ENCODE measurements at regions not wholly inside any gene's neighbourhood (a gene's known extent, or its start where the extent isn't known, plus 50 kb on each side); places are given as distances from the start of the nearest gene placed in this dataset.

DNA sequence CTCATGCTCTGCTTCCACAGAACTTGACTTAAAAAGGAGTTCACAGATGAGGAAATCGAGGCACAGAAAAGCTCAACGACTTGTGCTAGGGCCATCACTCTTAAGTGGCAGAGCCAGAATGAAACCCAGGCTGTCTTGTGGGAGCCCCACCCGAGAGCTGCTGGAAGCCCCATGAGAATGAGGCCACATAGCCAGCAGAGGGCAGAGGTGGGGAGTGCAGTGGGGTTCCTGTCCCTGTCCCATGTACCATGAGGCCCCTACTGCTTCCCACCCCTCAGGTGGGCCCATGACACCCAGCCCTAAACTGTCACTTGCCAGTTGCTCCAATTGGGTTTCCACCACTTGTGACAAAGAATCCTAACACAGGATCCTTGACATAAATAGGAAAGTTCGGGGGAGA is 175.9 kb downstream of the IRS2 start:
- Histone ChIP-seq H3K27me3 (ENCODE audit: control insufficient read depth, insufficient read depth, low read length) (no peaks in the 10 kb centered on the region), H3K36me3 (ENCODE audit: control insufficient read depth, insufficient read depth, low read length) (no peaks in the 10 kb centered on the region), H3K4me1 (ENCODE audit: control insufficient read depth, insufficient read depth, low read length) (no peaks in the 10 kb centered on the region), H3K9ac (ENCODE audit: low read depth, low read length) (no peak overlapping the region), H3K9me3 (ENCODE audit: control insufficient read depth, insufficient read depth, low read length) (no peaks in the 10 kb centered on the region), H3K4me3 (ENCODE audit: low read depth, low read length) (no peak overlapping the region)

DNA sequence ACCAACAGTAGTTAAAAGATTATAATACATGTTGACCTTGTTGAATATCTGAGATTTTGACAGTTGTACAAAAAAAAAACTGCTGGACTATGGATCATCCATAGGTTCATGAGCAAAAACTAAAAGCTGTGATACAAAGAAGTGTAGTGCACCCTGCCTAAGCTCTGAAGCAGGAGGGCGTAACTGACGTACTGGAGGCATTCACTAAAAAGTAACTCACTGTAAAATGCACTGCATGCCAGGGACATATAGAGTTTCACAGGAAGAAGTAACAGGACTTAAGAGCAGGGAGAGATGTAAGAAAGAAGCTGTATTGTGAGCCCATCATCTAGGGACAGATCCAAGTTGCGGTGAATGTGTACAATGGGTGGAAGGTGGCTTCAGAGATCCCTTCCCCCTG is 177.9 kb downstream of the IRS2 start:
- Histone ChIP-seq H3K9ac (ENCODE audit: low read depth, low read length) (no peak overlapping the region), H3K9me3 (ENCODE audit: control insufficient read depth, insufficient read depth, low read length) (no peaks in the 10 kb centered on the region), H3K4me3 (ENCODE audit: low read depth, low read length) (no peak overlapping the region)

DNA sequence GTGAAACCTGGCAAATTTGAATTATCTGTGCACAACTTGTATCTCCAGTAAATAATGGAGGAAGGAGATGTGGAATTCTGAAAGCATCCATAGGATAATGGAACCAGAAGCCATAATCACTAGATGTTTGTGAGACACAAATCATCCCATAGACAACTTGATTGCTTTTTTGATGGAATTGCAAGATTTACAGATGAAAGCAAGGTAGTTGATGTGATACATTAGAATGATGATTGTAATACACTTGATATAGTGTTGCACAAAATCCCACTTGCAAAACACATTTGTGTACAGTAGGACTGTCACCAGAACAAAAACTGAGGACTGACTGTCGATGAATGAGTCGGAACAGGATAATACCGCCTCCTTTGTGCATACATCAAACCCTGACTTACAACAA is 178.3 kb downstream of the IRS2 start:
- H3K27me3 ChIP-seq (ENCODE audit: control insufficient read depth, insufficient read depth, low read length), result no peaks in the 10 kb centered on the region

More for the DNA sequence above, 177.9 kb downstream of the IRS2 start:
- Histone ChIP-seq H3K4me1 (ENCODE audit: control insufficient read depth, insufficient read depth, low read length) (no peaks in the 10 kb centered on the region), H3K36me3 (ENCODE audit: control insufficient read depth, insufficient read depth, low read length) (no peaks in the 10 kb centered on the region), H3K27me3 (ENCODE audit: control insufficient read depth, insufficient read depth, low read length) (no peaks in the 10 kb centered on the region)

DNA sequence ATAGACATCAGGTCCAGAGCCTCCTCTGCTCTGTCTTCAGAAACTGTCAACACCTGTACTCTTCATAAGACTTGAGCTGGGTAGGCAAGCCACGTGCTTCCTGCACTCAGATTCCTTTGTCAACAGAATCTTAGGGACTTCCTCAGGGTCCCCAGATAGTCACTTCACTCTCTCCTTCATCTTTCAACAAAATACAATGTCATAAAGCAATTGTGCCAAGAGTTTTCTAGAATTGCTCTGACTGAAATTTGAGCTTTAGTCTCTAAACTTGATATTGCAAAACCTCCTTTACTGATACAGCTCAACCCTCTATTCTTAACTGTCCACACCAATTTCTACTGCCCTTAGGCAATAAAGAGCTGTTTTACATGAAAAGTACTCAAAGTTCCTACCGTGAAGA is 179.9 kb downstream of the IRS2 start:
- no peaks in the 10 kb centered on the region for H3K9me3 ChIP-seq (ENCODE audit: control insufficient read depth, insufficient read depth, low read length)
- H3K4me3 ChIP-seq (ENCODE audit: low read depth, low read length), result no peak overlapping the region
- no peak overlapping the region for H3K9ac ChIP-seq (ENCODE audit: low read depth, low read length)
- H3K36me3 ChIP-seq (ENCODE audit: control insufficient read depth, insufficient read depth, low read length), result no peaks in the 10 kb centered on the region
- H3K4me1 ChIP-seq (ENCODE audit: control insufficient read depth, insufficient read depth, low read length), result no peaks in the 10 kb centered on the region
- H3K27me3 ChIP-seq (ENCODE audit: control insufficient read depth, insufficient read depth, low read length), result no peaks in the 10 kb centered on the region

More for the DNA sequence above, 178.3 kb downstream of the IRS2 start:
- H3K4me3 ChIP-seq (ENCODE audit: low read depth, low read length), result no peak overlapping the region
- H3K36me3 ChIP-seq (ENCODE audit: control insufficient read depth, insufficient read depth, low read length), result no peaks in the 10 kb centered on the region
- no peak overlapping the region for H3K9ac ChIP-seq (ENCODE audit: low read depth, low read length)
- no peaks in the 10 kb centered on the region for H3K9me3 ChIP-seq (ENCODE audit: control insufficient read depth, insufficient read depth, low read length)
- H3K4me1 ChIP-seq (ENCODE audit: control insufficient read depth, insufficient read depth, low read length), result no peaks in the 10 kb centered on the region

DNA sequence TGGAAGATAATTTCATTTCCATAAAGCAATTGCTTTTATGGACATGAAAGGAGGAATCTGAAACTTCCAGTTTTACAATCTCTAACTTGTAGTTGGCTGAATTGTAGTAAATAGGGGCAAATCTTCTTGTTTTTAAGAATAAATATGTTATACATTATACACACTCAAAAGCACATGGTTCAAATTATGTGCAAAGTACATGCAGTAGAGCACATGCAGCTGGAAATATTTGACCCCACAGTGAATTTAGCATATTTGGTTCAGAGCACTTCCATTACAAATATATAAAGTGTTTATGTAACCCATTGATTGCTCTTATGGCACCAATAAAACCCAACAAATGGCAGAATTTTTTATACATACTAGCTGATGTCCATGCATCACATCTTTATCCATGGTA is 180.5 kb downstream of the IRS2 start:
- Histone ChIP-seq H3K27me3 (ENCODE audit: control insufficient read depth, insufficient read depth, low read length) (no peaks in the 10 kb centered on the region), H3K4me3 (ENCODE audit: low read depth, low read length) (no peak overlapping the region), H3K9me3 (ENCODE audit: control insufficient read depth, insufficient read depth, low read length) (no peaks in the 10 kb centered on the region), H3K36me3 (ENCODE audit: control insufficient read depth, insufficient read depth, low read length) (no peaks in the 10 kb centered on the region), H3K9ac (ENCODE audit: low read depth, low read length) (no peak overlapping the region), H3K4me1 (ENCODE audit: control insufficient read depth, insufficient read depth, low read length) (no peaks in the 10 kb centered on the region)

DNA sequence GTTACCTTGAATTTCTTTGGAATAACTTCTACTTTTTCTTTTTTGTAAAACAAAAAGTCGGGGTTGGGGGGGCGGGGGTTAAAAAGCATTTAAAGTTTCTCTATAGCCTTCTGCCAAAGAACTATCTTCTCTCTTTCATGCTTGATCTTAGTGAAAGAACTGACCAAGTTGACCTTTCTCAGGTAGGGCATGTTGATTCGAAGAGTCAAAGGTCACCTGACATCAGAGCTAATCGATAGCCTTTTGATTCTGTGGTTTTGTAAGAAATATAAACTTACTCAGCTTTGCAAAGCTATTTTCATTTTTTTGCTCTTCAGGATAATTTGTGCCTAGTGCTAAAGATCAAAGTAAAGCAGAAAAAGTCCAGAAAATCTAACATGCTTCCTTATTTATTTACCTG is 181.5 kb downstream of the IRS2 start:
- H3K4me3 ChIP-seq (ENCODE audit: low read depth, low read length), result no peak overlapping the region
- H3K4me1 ChIP-seq (ENCODE audit: control insufficient read depth, insufficient read depth, low read length), result no peaks in the 10 kb centered on the region
- no peaks in the 10 kb centered on the region for H3K9me3 ChIP-seq (ENCODE audit: control insufficient read depth, insufficient read depth, low read length)
- H3K9ac ChIP-seq (ENCODE audit: low read depth, low read length), result no peak overlapping the region
- H3K36me3 ChIP-seq (ENCODE audit: control insufficient read depth, insufficient read depth, low read length), result no peaks in the 10 kb centered on the region
- no peaks in the 10 kb centered on the region for H3K27me3 ChIP-seq (ENCODE audit: control insufficient read depth, insufficient read depth, low read length)

DNA sequence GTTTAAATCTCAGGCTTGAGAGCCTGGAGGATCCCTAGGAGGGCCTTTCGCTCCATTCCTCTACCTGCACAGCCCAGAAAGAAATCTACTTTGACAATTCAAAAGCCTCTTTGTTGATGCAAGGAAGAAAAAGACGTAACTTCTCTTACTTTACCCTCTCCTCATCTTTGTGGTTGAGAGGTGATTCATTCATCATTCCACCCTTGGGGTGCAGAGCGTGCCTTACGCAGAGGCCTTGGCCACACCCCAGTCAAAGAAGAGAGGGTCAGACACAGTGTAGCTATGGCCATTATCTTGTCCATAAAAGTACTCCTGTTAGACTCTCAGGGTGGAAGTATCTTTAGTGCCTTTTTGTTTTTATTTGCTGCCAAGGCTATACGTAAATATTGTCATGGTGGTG is 184.0 kb downstream of the IRS2 start:
- H3K9me3 ChIP-seq (ENCODE audit: control insufficient read depth, insufficient read depth, low read length), result no peaks in the 10 kb centered on the region
- no peaks in the 10 kb centered on the region for H3K27me3 ChIP-seq (ENCODE audit: control insufficient read depth, insufficient read depth, low read length)
- H3K36me3 ChIP-seq (ENCODE audit: control insufficient read depth, insufficient read depth, low read length), result no peaks in the 10 kb centered on the region
- H3K9ac ChIP-seq (ENCODE audit: low read depth, low read length), result no peak overlapping the region
- no peak overlapping the region for H3K4me3 ChIP-seq (ENCODE audit: low read depth, low read length)
- H3K4me1 ChIP-seq (ENCODE audit: control insufficient read depth, insufficient read depth, low read length), result no peaks in the 10 kb centered on the region

DNA sequence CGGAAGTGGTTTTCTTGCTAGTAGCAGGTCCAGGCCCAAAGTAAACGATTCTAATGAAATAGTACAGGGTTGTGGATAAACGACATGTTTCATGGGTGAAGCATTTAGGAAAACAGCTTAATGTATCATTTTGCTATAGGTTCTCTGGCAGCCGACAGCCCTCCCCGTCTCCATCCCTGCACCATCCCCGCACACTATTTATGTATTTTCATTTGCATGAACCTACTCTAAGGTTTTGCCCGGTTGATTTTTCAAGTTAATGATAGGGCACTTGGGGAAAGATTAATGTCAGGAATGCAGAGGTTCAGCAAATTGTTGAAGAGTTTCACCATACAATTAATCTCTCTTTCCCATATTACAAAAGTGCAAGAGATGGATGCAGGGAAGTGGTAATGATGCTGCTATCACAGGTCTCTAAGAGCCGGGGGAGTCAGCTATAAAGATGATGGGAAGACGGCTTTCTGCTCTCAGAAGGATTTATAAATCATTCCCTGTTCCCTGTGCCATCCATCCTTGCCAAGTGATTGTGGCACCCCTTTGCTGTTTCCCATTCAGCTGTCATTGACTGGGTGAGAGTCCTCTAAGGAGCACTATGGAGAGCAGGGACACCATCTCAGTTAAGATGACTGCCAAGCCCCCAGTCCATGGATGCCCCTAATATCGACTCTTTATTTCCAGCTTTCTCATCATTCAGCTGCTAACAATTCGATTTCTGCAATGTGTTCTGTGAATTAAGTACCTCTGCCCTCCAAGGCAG is 186.3 kb downstream of the IRS2 start:
- no peaks in the 10 kb centered on the region for H3K27me3 ChIP-seq (ENCODE audit: control insufficient read depth, insufficient read depth, low read length)
- no peaks in the 10 kb centered on the region for H3K9me3 ChIP-seq (ENCODE audit: control insufficient read depth, insufficient read depth, low read length)
- H3K9ac ChIP-seq (ENCODE audit: low read depth, low read length), result no peak overlapping the region

DNA sequence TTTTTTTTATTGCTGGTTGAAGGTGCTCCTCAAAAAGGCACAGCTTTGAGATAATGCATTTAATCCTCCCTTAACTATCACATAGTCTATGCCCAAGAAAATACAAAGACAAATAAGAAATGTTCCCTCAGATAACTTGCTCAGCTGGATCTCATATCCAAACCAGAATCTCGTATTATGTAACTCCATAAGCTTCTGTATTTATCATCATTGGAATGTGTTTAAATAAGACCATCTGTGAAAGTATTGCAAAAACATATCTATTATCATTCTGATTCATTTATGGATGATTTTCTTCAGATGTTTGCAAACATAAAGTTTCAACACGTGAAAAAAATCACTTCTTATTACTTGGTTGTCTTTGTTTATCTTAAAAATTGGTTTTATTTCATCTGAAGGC is 190.9 kb downstream of the IRS2 start:
- Histone ChIP-seq H3K27me3 (ENCODE audit: control insufficient read depth, insufficient read depth, low read length) (no peaks in the 10 kb centered on the region), H3K9me3 (ENCODE audit: control insufficient read depth, insufficient read depth, low read length) (no peaks in the 10 kb centered on the region), H3K4me3 (ENCODE audit: low read depth, low read length) (no peak overlapping the region), H3K36me3 (ENCODE audit: control insufficient read depth, insufficient read depth, low read length) (no peaks in the 10 kb centered on the region), H3K9ac (ENCODE audit: low read depth, low read length) (no peak overlapping the region), H3K4me1 (ENCODE audit: control insufficient read depth, insufficient read depth, low read length) (no peaks in the 10 kb centered on the region)

More for the DNA sequence above, 186.3 kb downstream of the IRS2 start:
- H3K36me3 ChIP-seq (ENCODE audit: control insufficient read depth, insufficient read depth, low read length), result no peaks in the 10 kb centered on the region
- H3K4me3 ChIP-seq (ENCODE audit: low read depth, low read length), result no peak overlapping the region
- H3K4me1 ChIP-seq (ENCODE audit: control insufficient read depth, insufficient read depth, low read length), result no peaks in the 10 kb centered on the region

DNA sequence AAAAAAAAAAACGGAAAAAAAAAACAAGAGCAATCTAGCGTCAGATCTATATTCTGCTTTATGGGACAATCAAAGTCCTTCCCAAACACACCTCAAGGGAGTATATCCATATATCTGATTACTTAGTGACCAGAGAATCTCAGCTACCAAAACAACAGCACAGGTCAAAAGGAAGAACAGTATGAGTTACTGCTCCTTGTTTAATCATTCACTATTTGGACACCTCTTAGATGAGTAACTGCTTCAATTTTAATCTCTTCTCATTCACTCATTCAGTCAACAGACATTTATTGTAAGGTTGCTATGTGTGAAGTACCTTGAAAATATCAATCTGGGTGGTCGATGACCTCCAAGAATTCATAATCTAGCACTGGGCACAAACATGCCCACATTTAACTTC is 193.2 kb downstream of the IRS2 start:
- H3K9ac ChIP-seq (ENCODE audit: low read depth, low read length), result no peak overlapping the region
- no peaks in the 10 kb centered on the region for H3K9me3 ChIP-seq (ENCODE audit: control insufficient read depth, insufficient read depth, low read length)
- H3K4me1 ChIP-seq (ENCODE audit: control insufficient read depth, insufficient read depth, low read length), result no peaks in the 10 kb centered on the region
- no peak overlapping the region for H3K4me3 ChIP-seq (ENCODE audit: low read depth, low read length)
- no peaks in the 10 kb centered on the region for H3K36me3 ChIP-seq (ENCODE audit: control insufficient read depth, insufficient read depth, low read length)
- no peaks in the 10 kb centered on the region for H3K27me3 ChIP-seq (ENCODE audit: control insufficient read depth, insufficient read depth, low read length)

DNA sequence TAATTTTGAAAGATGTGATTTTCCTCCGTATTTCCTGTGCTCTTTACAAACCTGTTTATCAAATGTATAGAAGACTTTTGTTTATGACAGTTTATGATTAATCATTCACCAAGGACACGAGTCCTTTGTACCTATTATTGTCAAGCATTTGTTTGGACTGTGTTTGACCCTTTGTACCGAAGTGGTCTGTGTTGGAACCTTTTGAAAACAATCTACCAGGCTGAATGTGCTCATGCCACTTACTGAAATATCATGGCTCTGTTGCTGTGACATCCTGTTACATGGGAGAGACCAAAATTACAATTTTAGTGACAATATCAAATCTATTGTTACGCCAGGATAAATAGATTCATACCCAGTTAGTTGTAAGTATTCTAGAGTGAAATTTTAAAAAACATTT is 193.6 kb downstream of the IRS2 start:
- Histone ChIP-seq H3K4me1 (ENCODE audit: control insufficient read depth, insufficient read depth, low read length) (no peaks in the 10 kb centered on the region), H3K27me3 (ENCODE audit: control insufficient read depth, insufficient read depth, low read length) (no peaks in the 10 kb centered on the region), H3K9ac (ENCODE audit: low read depth, low read length) (no peak overlapping the region)

DNA sequence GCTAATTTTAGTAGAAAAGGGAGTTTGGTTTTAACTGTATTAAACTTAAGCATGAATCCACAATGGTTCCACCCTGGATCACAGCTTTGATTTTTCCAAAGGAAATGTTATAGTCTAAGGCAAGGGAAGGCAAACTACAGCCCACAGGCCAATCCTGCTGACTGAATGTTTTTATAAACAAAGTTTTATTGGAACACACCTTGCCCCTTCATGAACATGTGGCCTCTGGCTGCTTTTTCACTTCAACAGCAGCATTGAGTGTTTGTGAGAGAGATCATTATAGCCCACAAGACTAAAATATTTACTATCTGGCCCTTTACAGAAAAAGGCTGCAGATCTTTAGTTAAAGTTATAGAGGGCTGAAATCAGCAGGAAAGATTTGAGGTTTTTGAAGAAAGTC is 198.7 kb downstream of the IRS2 start:
- H3K9ac ChIP-seq (ENCODE audit: low read depth, low read length), result no peak overlapping the region
- no peaks in the 10 kb centered on the region for H3K36me3 ChIP-seq (ENCODE audit: control insufficient read depth, insufficient read depth, low read length)
- no peak overlapping the region for H3K4me3 ChIP-seq (ENCODE audit: low read depth, low read length)
- peaks cover 2% of the 10 kb centered on the region for H3K4me1 ChIP-seq (ENCODE audit: control insufficient read depth, insufficient read depth, low read length)
- no peaks in the 10 kb centered on the region for H3K27me3 ChIP-seq (ENCODE audit: control insufficient read depth, insufficient read depth, low read length)
- H3K9me3 ChIP-seq (ENCODE audit: control insufficient read depth, insufficient read depth, low read length), result no peaks in the 10 kb centered on the region

More for the DNA sequence above, 193.6 kb downstream of the IRS2 start:
- Histone ChIP-seq H3K9me3 (ENCODE audit: control insufficient read depth, insufficient read depth, low read length) (no peaks in the 10 kb centered on the region), H3K4me3 (ENCODE audit: low read depth, low read length) (no peak overlapping the region), H3K36me3 (ENCODE audit: control insufficient read depth, insufficient read depth, low read length) (no peaks in the 10 kb centered on the region)
